ENCODE measurements at regions not wholly inside any gene's neighbourhood (a gene's known extent, or its start where the extent isn't known, plus 50 kb on each side); places are given as distances from the start of the nearest gene placed in this dataset.

GRCh38 chr13:38535261-38535660, 151.6 kb upstream of the FREM2 start:
- no peak for TF ChIP-seq CTCF (conservative IDR thresholded peaks at IDR 0.05; ENCODE audit: low read depth, low read length)
- DNase-seq (ENCODE audit: low read depth) = no peak
- H3K4me3 ChIP-seq (ENCODE audit: low read depth, low read length) = no peak overlapping the region

- no peak for DNase-seq (ENCODE audit: low read depth)
- TF ChIP-seq CTCF (conservative IDR thresholded peaks at IDR 0.05; ENCODE audit: low read depth, low read length) = no peak
These were observed 149.8 kb upstream of the FREM2 start for GRCh38 chr13:38537051-38537450.

GRCh38 chr13:38538422-38538821, 148.5 kb upstream of the FREM2 start:
- H3K4me3 ChIP-seq (ENCODE audit: low read depth, low read length) = no peak overlapping the region
- no peak for DNase-seq (ENCODE audit: low read depth)
- no peak for TF ChIP-seq CTCF (conservative IDR thresholded peaks at IDR 0.05; ENCODE audit: low read depth, low read length)

More at GRCh38 chr13:38537051-38537450, 149.8 kb upstream of the FREM2 start:
- H3K4me3 ChIP-seq (ENCODE audit: low read depth, low read length) = no peak overlapping the region

GRCh38 chr13:38539632-38540031, 147.2 kb upstream of the FREM2 start:
- no peak for TF ChIP-seq CTCF (conservative IDR thresholded peaks at IDR 0.05; ENCODE audit: low read depth, low read length)
- no peak overlapping the region for H3K4me3 ChIP-seq (ENCODE audit: low read depth, low read length)
- no peak for DNase-seq (ENCODE audit: low read depth)

GRCh38 chr13:38542601-38543000, 144.3 kb upstream of the FREM2 start:
- no peak for DNase-seq (ENCODE audit: low read depth)
- no peak for TF ChIP-seq CTCF (conservative IDR thresholded peaks at IDR 0.05; ENCODE audit: low read depth, low read length)
- no peak overlapping the region for H3K4me3 ChIP-seq (ENCODE audit: low read depth, low read length)

- H3K4me3 ChIP-seq (ENCODE audit: low read depth, low read length) = no peak overlapping the region
- TF ChIP-seq CTCF (conservative IDR thresholded peaks at IDR 0.05; ENCODE audit: low read depth, low read length) = no peak
- DNase-seq (ENCODE audit: low read depth) = peak; percentile 26
These were observed 143.3 kb upstream of the FREM2 start for GRCh38 chr13:38543561-38543960.

GRCh38 chr13:38563739-38564138, 123.1 kb upstream of the FREM2 start:
- DNase-seq (ENCODE audit: low read depth) = no peak
- H3K4me3 ChIP-seq (ENCODE audit: low read depth, low read length) = no peak overlapping the region

More at GRCh38 chr13:38563739-38564138, 123.1 kb upstream of the FREM2 start:
- no peak for TF ChIP-seq CTCF (conservative IDR thresholded peaks at IDR 0.05; ENCODE audit: low read depth, low read length)

Data from choroid plexus epithelial cell (primary cell).